ENCODE measurements at regions not wholly inside any gene's neighbourhood (a gene's known extent, or its start where the extent isn't known, plus 50 kb on each side); places are given as distances from the start of the nearest gene placed in this dataset.
"Not testable (repeated sequence)": the region's sequence is repeated elsewhere in the genome, so short reads cannot be mapped to it uniquely, and the experiment has no call there.

GRCh38 chr4:67412153-67412712, 133.1 kb downstream of the CENPC start:
- H3K27me3 ChIP-seq (replicated peaks in 1 of 2; ENCODE audit: control insufficient read depth in 2 of 2, extremely low read depth in 1 of 2, insufficient read depth in 2 of 2, low read length in 1 of 2); H3K36me3 ChIP-seq (ENCODE audit: control insufficient read depth in 2 of 2, extremely low read depth in 1 of 2, insufficient read depth in 1 of 2, low read length in 1 of 2); H3K27me3 Mint-ChIP-seq; H3K9me3 ChIP-seq; H3K36me3 Mint-ChIP-seq; H3K27ac ChIP-seq (ENCODE audit: low read length); H3K4me1 Mint-ChIP-seq; DNase-seq; POLR2A ChIA-PET; ATAC-seq (replicated peaks in 1 of 4); H3K4me3 Mint-ChIP-seq; H3K27ac Mint-ChIP-seq; H3K4me1 ChIP-seq (ENCODE audit: control insufficient read depth in 1 of 2, extremely low read depth in 1 of 2, insufficient read depth in 2 of 2, low read length in 2 of 2); H3K4me3 ChIP-seq (ENCODE audit: control insufficient read depth in 1 of 2, extremely low read depth in 1 of 2, low read length in 1 of 2): not testable (repeated sequence)
- H3K9me3 Mint-ChIP-seq = peaks cover 13 to 26% (median 26%) of the 10 kb centered on the region in 3 donors
- WGBS (ENCODE audit: insufficient coverage) = 88% methylated on average over 8 of the region's 15 CpGs
- CTCF ChIA-PET = interaction anchor here in 1 of 2 donors (0.6 kb wide), 1 partner anchor 1086 kb away, joined by 3 read pairs; no protein-coding TSS in a partner anchor

GRCh38 chr4:67403342-67403741, 142.0 kb downstream of the CENPC start:
- Mint-ChIP-seq H3K4me3 (no peak overlapping the region), H3K27me3 (peaks cover 0 to 2% of the 10 kb centered on the region in 2 donors), H3K36me3 (no peaks in the 10 kb centered on the region), H3K9me3 (peaks cover 0 to 9% (median 6%) of the 10 kb centered on the region in 3 donors), H3K27ac (no peak overlapping the region), H3K4me1 (no peaks in the 10 kb centered on the region)
- no peak for DNase-seq
- Histone ChIP-seq H3K4me3 (ENCODE audit: control insufficient read depth in 1 of 2, extremely low read depth in 1 of 2, low read length in 1 of 2) (no peak overlapping the region), H3K9me3 (no peaks in the 10 kb centered on the region), H3K36me3 (ENCODE audit: control insufficient read depth in 2 of 2, extremely low read depth in 1 of 2, insufficient read depth in 1 of 2, low read length in 1 of 2) (no peaks in the 10 kb centered on the region), H3K27ac (ENCODE audit: low read length) (no peak overlapping the region), H3K4me1 (ENCODE audit: control insufficient read depth in 1 of 2, extremely low read depth in 1 of 2, insufficient read depth in 2 of 2, low read length in 2 of 2) (no peaks in the 10 kb centered on the region), H3K27me3 (replicated peaks in 1 of 2; ENCODE audit: control insufficient read depth in 2 of 2, extremely low read depth in 1 of 2, insufficient read depth in 2 of 2, low read length in 1 of 2) (no peaks in the 10 kb centered on the region)
- no peak for ATAC-seq (replicated peaks in 1 of 4)
- ChIA-PET CTCF (no interaction called here), POLR2A (no interaction called here)

GRCh38 chr4:67401902-67402301, 143.4 kb downstream of the CENPC start:
- CTCF ChIA-PET = interaction anchor here in 1 of 2 donors (0.8 kb wide), 1 partner anchor 9 kb away, joined by 3 read pairs; no protein-coding TSS in a partner anchor

GRCh38 chr4:67397931-67398330, 147.4 kb downstream of the CENPC start:
- POLR2A ChIA-PET = no interaction called here

More at GRCh38 chr4:67401902-67402301, 143.4 kb downstream of the CENPC start:
- no peaks in the 10 kb centered on the region for H3K4me1 ChIP-seq (ENCODE audit: control insufficient read depth in 1 of 2, extremely low read depth in 1 of 2, insufficient read depth in 2 of 2, low read length in 2 of 2)
- no peaks in the 10 kb centered on the region for H3K36me3 ChIP-seq (ENCODE audit: control insufficient read depth in 2 of 2, extremely low read depth in 1 of 2, insufficient read depth in 1 of 2, low read length in 1 of 2)
- POLR2A ChIA-PET = no interaction called here
- Mint-ChIP-seq H3K27me3 (no peaks in the 10 kb centered on the region), H3K9me3 (peaks cover 0 to 2% (median 0%) of the 10 kb centered on the region in 3 donors), H3K4me3 (no peak overlapping the region), H3K27ac (no peak overlapping the region), H3K4me1 (no peaks in the 10 kb centered on the region), H3K36me3 (no peaks in the 10 kb centered on the region)
- 45% methylated on average over 1 of the region's 1 CpG for WGBS (ENCODE audit: insufficient coverage)
- ATAC-seq (replicated peaks in 1 of 4) (no peak), DNase-seq (no peak)
- no peaks in the 10 kb centered on the region for H3K9me3 ChIP-seq
- no peaks in the 10 kb centered on the region for H3K27me3 ChIP-seq (replicated peaks in 1 of 2; ENCODE audit: control insufficient read depth in 2 of 2, extremely low read depth in 1 of 2, insufficient read depth in 2 of 2, low read length in 1 of 2)
- H3K27ac ChIP-seq (ENCODE audit: low read length) = no peak overlapping the region
- no peak overlapping the region for H3K4me3 ChIP-seq (ENCODE audit: control insufficient read depth in 1 of 2, extremely low read depth in 1 of 2, low read length in 1 of 2)

GRCh38 chr4:67397031-67397430, 148.3 kb downstream of the CENPC start:
- ATAC-seq (replicated peaks in 1 of 4) = no peak
- no peaks in the 10 kb centered on the region for H3K4me1 Mint-ChIP-seq
- H3K27ac Mint-ChIP-seq = no peak overlapping the region
- Histone ChIP-seq H3K4me3 (ENCODE audit: control insufficient read depth in 1 of 2, extremely low read depth in 1 of 2, low read length in 1 of 2) (no peak overlapping the region), H3K36me3 (ENCODE audit: control insufficient read depth in 2 of 2, extremely low read depth in 1 of 2, insufficient read depth in 1 of 2, low read length in 1 of 2) (no peaks in the 10 kb centered on the region), H3K27ac (ENCODE audit: low read length) (no peak overlapping the region), H3K9me3 (no peaks in the 10 kb centered on the region), H3K27me3 (replicated peaks in 1 of 2; ENCODE audit: control insufficient read depth in 2 of 2, extremely low read depth in 1 of 2, insufficient read depth in 2 of 2, low read length in 1 of 2) (no peaks in the 10 kb centered on the region), H3K4me1 (ENCODE audit: control insufficient read depth in 1 of 2, extremely low read depth in 1 of 2, insufficient read depth in 2 of 2, low read length in 2 of 2) (no peaks in the 10 kb centered on the region)
- no peak overlapping the region for H3K4me3 Mint-ChIP-seq
- no peaks in the 10 kb centered on the region for H3K9me3 Mint-ChIP-seq
- WGBS (ENCODE audit: insufficient coverage) = no CpG with 5 or more reads among the region's 5 CpGs
- H3K27me3 Mint-ChIP-seq = peaks cover 5 to 9% of the 10 kb centered on the region in 2 donors
- no peak for DNase-seq
- ChIA-PET CTCF (interaction anchor here in 1 of 2 donors (0.7 kb wide), 1 partner anchor 17 kb away, joined by 3 read pairs; no protein-coding TSS in a partner anchor), POLR2A (no interaction called here)
- H3K36me3 Mint-ChIP-seq = no peaks in the 10 kb centered on the region

More at GRCh38 chr4:67397931-67398330, 147.4 kb downstream of the CENPC start:
- Histone ChIP-seq H3K4me1 (ENCODE audit: control insufficient read depth in 1 of 2, extremely low read depth in 1 of 2, insufficient read depth in 2 of 2, low read length in 2 of 2) (no peaks in the 10 kb centered on the region), H3K27me3 (replicated peaks in 1 of 2; ENCODE audit: control insufficient read depth in 2 of 2, extremely low read depth in 1 of 2, insufficient read depth in 2 of 2, low read length in 1 of 2) (no peaks in the 10 kb centered on the region), H3K4me3 (ENCODE audit: control insufficient read depth in 1 of 2, extremely low read depth in 1 of 2, low read length in 1 of 2) (no peak overlapping the region), H3K9me3 (no peaks in the 10 kb centered on the region), H3K27ac (ENCODE audit: low read length) (no peak overlapping the region), H3K36me3 (ENCODE audit: control insufficient read depth in 2 of 2, extremely low read depth in 1 of 2, insufficient read depth in 1 of 2, low read length in 1 of 2) (no peaks in the 10 kb centered on the region)
- ATAC-seq (replicated peaks in 1 of 4) = no peak
- CTCF ChIA-PET = interaction anchor here in 1 of 2 donors (0.7 kb wide), 1 partner anchor 16 kb away, joined by 3 read pairs; no protein-coding TSS in a partner anchor
- no peak for DNase-seq
- Mint-ChIP-seq H3K36me3 (no peaks in the 10 kb centered on the region), H3K27ac (no peak overlapping the region), H3K9me3 (no peaks in the 10 kb centered on the region), H3K4me1 (no peaks in the 10 kb centered on the region), H3K27me3 (peaks cover 0 to 3% of the 10 kb centered on the region in 2 donors), H3K4me3 (no peak overlapping the region)

GRCh38 chr4:67396008-67396407, 149.3 kb downstream of the CENPC start:
- DNase-seq (no peak), ATAC-seq (replicated peaks in 1 of 4) (no peak)
- no peaks in the 10 kb centered on the region for H3K4me1 Mint-ChIP-seq
- no peak overlapping the region for H3K4me3 Mint-ChIP-seq
- POLR2A ChIA-PET = no interaction called here
- H3K4me3 ChIP-seq (ENCODE audit: control insufficient read depth in 1 of 2, extremely low read depth in 1 of 2, low read length in 1 of 2) = no peak overlapping the region
- no peak overlapping the region for H3K27ac ChIP-seq (ENCODE audit: low read length)
- H3K27me3 ChIP-seq (replicated peaks in 1 of 2; ENCODE audit: control insufficient read depth in 2 of 2, extremely low read depth in 1 of 2, insufficient read depth in 2 of 2, low read length in 1 of 2) = no peaks in the 10 kb centered on the region
- no peaks in the 10 kb centered on the region for H3K36me3 Mint-ChIP-seq
- H3K9me3 ChIP-seq = no peaks in the 10 kb centered on the region
- H3K4me1 ChIP-seq (ENCODE audit: control insufficient read depth in 1 of 2, extremely low read depth in 1 of 2, insufficient read depth in 2 of 2, low read length in 2 of 2) = no peaks in the 10 kb centered on the region
- peaks cover 5 to 16% of the 10 kb centered on the region in 2 donors for H3K27me3 Mint-ChIP-seq
- no peak overlapping the region for H3K27ac Mint-ChIP-seq
- CTCF ChIA-PET = no interaction called here
- WGBS (ENCODE audit: insufficient coverage) = no CpG with 5 or more reads among the region's 2 CpGs
- H3K36me3 ChIP-seq (ENCODE audit: control insufficient read depth in 2 of 2, extremely low read depth in 1 of 2, insufficient read depth in 1 of 2, low read length in 1 of 2) = no peaks in the 10 kb centered on the region
- no peaks in the 10 kb centered on the region for H3K9me3 Mint-ChIP-seq

GRCh38 chr4:67394879-67395278, 150.4 kb downstream of the CENPC start:
- 72% methylated on average over 2 of the region's 3 CpGs for WGBS (ENCODE audit: insufficient coverage)
- H3K4me3 Mint-ChIP-seq = no peak overlapping the region
- ChIA-PET CTCF (interaction anchor here in 1 of 2 donors (0.6 kb wide), 1 partner anchor 25 kb away, joined by 9 read pairs; no protein-coding TSS in a partner anchor), POLR2A (no interaction called here)
- H3K4me1 Mint-ChIP-seq = no peaks in the 10 kb centered on the region
- Histone ChIP-seq H3K36me3 (ENCODE audit: control insufficient read depth in 2 of 2, extremely low read depth in 1 of 2, insufficient read depth in 1 of 2, low read length in 1 of 2) (no peaks in the 10 kb centered on the region), H3K27me3 (replicated peaks in 1 of 2; ENCODE audit: control insufficient read depth in 2 of 2, extremely low read depth in 1 of 2, insufficient read depth in 2 of 2, low read length in 1 of 2) (no peaks in the 10 kb centered on the region), H3K4me3 (ENCODE audit: control insufficient read depth in 1 of 2, extremely low read depth in 1 of 2, low read length in 1 of 2) (no peak overlapping the region), H3K27ac (ENCODE audit: low read length) (no peak overlapping the region), H3K9me3 (no peaks in the 10 kb centered on the region), H3K4me1 (ENCODE audit: control insufficient read depth in 1 of 2, extremely low read depth in 1 of 2, insufficient read depth in 2 of 2, low read length in 2 of 2) (no peaks in the 10 kb centered on the region)
- H3K36me3 Mint-ChIP-seq = no peaks in the 10 kb centered on the region
- ATAC-seq (replicated peaks in 1 of 4) (no peak), DNase-seq (no peak)
- peaks cover 5 to 16% of the 10 kb centered on the region in 2 donors for H3K27me3 Mint-ChIP-seq
- H3K27ac Mint-ChIP-seq = no peak overlapping the region
- no peaks in the 10 kb centered on the region for H3K9me3 Mint-ChIP-seq
